GM21447 (cell line): ENCODE measurements at regions not wholly inside any gene's neighbourhood (a gene's known extent, or its start where the extent isn't known, plus 50 kb on each side); places are given as distances from the start of the nearest gene placed in this dataset.
A peak's percentile ranks its signal among the peaks of the same experiment; 100 is the strongest.
"Not testable (repeated sequence)": the region's sequence is repeated elsewhere in the genome, so short reads cannot be mapped to it uniquely, and the experiment has no call there.

Experiments used
- ATAC-seq: cut with Tn5 transposase; IDR thresholded peaks from one replicate; pipeline ENCODE4 v1.9.1; 2021; ENCODE audit not compliant: unreplicated experiment

DNA sequence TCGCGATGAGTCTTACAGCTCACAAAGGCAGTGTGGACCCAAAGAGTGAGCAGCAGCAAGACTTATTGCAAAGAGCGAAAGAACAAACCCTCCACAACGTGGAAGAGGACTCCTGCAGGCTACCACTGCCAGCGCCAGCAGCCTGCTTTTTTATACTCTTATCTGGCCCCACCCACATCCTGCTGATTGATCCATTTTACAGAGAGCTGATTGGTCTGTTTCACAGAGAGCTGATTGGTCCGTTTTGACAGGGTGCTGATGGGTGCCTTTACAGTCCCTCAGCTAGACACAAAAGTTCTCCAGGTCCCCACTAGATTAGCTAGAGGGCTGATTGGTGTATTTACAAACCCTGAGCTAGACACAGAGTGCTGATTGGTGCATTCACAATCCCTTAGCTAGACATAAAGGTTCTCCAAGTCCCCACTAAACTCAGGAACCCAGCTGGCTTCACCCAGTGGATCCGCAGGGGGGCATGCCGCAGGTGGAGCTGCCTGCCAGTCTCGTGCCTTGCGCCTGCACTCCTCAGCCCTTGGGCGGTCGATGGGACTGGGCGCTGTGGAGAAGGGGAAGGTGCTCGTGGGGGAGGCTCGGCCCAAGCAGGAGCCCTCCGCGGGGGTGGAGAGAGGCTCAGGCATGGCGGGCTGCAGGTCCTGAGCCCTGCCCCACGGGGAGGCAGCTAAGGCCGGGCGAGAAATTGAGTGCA lies 75.7 kb downstream of the QDPR start:
- ATAC-seq = not testable (repeated sequence)

DNA sequence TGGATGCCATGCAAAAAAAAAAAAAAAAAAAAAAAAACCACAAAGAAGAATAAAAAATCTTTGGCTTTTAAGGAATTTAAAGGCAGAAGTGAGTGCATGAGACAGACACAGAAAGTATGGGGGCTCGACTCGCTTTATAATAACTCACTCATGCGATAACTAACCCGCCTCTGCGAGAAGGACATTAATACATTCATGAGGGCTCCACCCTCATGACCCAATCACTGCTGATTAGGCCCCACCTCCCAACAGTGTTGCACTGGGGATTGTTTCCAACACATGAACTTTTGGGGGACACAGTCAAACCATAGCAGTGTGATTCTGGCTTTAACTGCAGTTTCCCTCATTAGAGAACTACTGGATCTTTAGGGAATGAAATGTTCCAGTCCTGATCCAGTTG lies 78.1 kb downstream of the QDPR start:
- no peak for ATAC-seq

- no peak for ATAC-seq
Observed at GRCh38 chr4:17427991-17428390, 83.9 kb downstream of the QDPR start.

GRCh38 chr4:17426222-17426621 lies 85.7 kb downstream of the QDPR start:
- no peak for ATAC-seq

GRCh38 chr4:17418010-17418409 lies 93.9 kb downstream of the QDPR start:
- no peak for ATAC-seq

GRCh38 chr4:17414392-17414791 lies 97.5 kb downstream of the QDPR start:
- no peak for ATAC-seq

DNA sequence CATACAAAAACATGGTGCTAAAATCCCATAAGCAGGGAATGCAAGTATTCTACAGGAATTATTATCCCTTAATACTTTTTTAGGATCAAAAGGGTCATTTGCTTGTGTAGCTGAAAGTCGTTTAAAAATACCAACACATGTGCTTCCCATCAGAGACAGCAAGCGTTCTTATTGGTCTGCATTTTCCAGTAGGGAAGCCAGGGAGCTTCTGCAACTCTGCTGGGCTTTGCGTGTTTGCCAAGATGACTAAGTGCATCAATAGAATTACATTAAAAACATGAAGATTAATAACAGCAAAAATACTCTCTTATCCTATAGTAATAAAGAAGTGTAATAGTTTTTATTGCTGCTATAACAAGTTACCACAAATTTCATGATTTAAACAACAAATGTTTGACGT lies 111.2 kb downstream of the QDPR start:
- ATAC-seq = no peak

DNA sequence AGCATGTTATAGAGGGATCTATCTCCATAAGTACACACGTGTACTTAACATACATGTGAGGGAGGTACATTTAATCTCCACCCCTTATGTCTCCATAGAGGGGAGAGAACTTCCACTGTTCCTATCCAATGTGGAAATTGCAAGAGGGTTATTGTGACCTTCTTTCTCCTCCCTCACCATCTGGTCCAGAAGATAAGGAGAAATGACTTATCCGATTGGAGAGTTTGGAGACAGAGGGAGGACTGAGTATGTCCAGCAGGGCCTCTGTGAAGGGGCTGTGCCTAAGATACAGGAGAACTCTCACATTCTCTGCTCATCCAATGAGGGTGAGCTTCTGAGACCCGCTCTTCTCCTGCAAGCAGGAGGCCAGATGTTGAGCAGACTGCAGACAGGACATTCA lies 113.1 kb downstream of the QDPR start:
- no peak for ATAC-seq

DNA sequence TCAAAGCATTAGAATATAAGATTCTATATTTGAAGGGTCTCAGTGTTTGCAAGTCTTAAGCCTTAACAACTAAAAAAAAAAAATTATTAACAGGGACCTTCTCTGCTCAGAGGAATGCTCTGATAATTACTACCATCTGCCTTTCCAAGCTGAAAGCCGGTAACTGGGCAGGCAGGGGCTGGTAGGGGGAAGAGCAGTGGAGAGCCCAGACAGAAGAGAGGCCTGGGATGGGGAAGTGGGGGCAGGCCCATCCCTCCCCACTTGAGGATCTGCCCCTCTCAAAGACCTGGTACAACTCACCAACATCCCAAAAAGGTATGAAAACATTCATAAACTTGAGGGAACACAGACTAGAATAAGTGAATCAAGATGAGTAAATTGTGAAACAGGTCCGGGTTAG lies 113.9 kb downstream of the QDPR start:
- ATAC-seq = no peak

GRCh38 chr4:17397611-17398010 lies 114.3 kb downstream of the QDPR start:
- no peak for ATAC-seq

DNA sequence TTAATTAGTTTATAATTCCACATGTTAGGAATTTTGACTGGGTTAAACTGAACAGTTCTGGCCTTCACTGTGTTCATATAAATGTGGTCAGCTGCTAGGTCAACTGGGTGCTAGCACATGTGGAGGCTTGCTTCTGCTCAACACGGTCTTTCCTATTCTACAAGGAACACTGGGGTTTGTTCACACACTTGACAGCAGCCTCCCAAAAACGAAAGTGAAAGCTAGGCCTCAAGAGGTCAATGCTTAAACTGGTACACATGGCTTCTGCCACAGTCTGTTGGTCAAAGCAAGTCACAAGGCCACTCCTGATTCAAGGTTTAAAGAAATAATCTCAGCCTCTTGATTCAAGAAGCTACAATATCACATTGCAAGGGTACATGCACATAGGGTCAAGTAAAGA lies 126.5 kb downstream of the QDPR start:
- ATAC-seq = peak; percentile 77

- no peak for ATAC-seq
Observed at GRCh38 chr4:17380347-17380746, 131.5 kb downstream of the QDPR start.

DNA sequence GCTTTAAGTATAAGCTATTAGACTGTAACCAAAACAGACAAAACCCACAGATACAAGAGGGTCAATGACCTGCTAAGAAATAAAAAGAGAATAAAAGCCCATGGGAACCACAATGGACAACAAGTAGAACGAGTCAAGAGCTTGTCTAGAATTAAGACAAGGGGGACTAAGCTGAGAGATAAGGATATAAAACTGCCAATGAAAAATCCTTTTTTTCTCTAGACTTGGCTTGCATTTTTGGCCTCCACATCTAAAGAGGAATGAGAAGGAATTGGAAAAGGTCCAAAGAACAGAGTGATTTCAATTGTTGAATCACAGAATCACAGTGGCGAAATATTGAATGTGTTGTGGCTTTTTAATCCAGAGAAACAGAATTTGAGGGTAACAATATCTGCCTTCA lies 135.7 kb downstream of the QDPR start:
- ATAC-seq = no peak

- no peak for ATAC-seq
Observed at GRCh38 chr4:17373666-17374065, 138.2 kb downstream of the QDPR start.

- ATAC-seq = no peak
Observed at GRCh38 chr4:17370818-17371217, 141.1 kb downstream of the QDPR start.

DNA sequence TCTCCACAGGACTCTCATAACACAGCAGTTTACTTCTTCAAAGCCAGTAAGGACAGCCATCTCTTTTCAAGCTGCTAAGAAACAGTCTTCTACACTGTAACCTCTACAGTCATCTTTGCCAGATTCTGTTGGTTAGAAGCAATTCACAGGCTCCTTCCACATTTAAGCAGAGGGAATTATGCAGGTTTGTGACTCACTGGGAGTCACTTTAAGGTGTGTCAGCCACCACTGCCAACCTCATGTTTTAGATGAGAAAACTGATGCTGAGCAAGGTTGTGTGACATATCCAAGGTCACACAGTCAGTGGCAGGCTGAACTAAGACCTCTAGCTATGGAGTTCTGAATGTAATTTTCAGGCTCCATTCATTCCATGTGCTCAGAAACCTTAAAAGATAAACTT lies 143.5 kb downstream of the QDPR start:
- no peak for ATAC-seq

- ATAC-seq = no peak
Observed at GRCh38 chr4:17367201-17367600, 144.7 kb downstream of the QDPR start.

GRCh38 chr4:17366496-17366895 lies 145.4 kb downstream of the QDPR start:
- no peak for ATAC-seq

GRCh38 chr4:17362430-17362829 lies 149.5 kb downstream of the QDPR start:
- ATAC-seq = no peak

GRCh38 chr4:17358241-17358640 lies 153.6 kb downstream of the QDPR start:
- ATAC-seq = no peak

- no peak for ATAC-seq
Observed at GRCh38 chr4:17356926-17357325, 155.0 kb downstream of the QDPR start.

DNA sequence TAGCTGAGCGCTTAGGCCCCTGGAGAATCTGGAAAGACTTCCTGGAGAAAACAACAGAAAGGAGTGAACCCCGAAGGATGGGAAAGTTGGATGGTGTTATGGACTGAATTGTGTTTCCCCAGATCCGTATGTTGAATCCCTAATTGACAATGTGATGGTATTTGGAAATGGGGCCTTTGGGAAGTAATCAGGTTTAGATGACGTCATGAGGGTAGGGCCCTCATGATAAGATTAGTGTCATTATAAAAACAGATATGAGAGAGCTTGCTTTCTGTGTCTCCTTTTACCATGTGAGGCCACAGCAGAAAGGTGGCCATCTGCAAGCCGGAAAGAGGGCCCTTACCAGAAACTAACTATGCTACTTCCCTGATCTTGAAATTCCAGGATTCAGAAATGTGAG lies 159.5 kb downstream of the QDPR start:
- ATAC-seq = no peak

GRCh38 chr4:17347445-17347844 lies 164.4 kb downstream of the QDPR start:
- no peak for ATAC-seq
